Omental fat pad (tissue), 3 donors: ENCODE measurements at regions not wholly inside any gene's neighbourhood (a gene's known extent, or its start where the extent isn't known, plus 50 kb on each side); places are given as distances from the start of the nearest gene placed in this dataset.
A peak's percentile ranks its signal among the peaks of the same experiment; 100 is the strongest.

Experiments
- ATAC-seq: fragments of 150-250 bp; one replicate; pipeline ENCODE4 v1.9.1; 2016; ENCODE audit warnings: mild to moderate bottlenecking, moderate library complexity; ENCODE audit not compliant: low FRiP score
- DNase-seq: peaks from one replicate; pipeline ENCODE4 v3.0.0-alpha.2; 2019; ENCODE audit warnings: low spot score
- TF ChIP-seq, protein P1 (sequence below), 3 donors: fragments of 450-650 bp; IDR thresholded peaks; one replicate each; pipeline ENCODE4 v1.5.1; 2016 to 2017; ENCODE audit warnings: antibody characterized with exemption in 3 of 3, mild to moderate bottlenecking in 3 of 3, moderate library complexity in 2 of 3

DNA sequence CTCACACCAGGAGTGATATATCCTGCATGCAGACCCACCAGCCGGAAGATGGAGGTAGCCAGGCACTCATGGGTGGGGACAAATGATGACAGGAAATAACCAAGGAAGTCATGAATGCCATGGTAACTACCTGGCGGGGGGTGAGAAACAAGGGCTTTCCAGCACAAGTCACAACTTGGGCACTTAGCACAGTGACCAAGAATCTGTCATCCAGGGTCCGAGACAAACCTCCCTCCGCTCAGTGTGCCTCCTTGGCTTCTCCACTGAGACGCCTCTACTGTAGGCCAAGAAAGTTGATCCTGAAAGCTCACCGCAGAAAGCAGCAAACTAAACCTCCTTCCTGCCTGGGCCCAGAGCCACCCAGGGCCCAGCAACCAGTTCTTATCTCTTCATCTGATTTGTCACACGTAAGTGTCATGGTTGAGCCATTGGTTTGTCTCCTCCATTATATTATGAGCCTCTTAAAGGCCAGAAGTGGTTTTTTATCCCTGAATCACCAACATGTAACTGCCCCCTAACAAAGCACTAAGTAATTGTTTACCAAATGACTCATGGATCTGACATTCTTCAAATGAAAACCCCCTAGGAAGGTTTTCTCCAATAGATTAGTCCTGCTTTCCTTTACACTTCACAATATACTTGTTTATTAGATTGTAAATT is 84.3 kb upstream of the TAB2 start:
- ATAC-seq (peak; percentile 9), DNase-seq (no peak)
- TF ChIP-seq, protein P1, sequence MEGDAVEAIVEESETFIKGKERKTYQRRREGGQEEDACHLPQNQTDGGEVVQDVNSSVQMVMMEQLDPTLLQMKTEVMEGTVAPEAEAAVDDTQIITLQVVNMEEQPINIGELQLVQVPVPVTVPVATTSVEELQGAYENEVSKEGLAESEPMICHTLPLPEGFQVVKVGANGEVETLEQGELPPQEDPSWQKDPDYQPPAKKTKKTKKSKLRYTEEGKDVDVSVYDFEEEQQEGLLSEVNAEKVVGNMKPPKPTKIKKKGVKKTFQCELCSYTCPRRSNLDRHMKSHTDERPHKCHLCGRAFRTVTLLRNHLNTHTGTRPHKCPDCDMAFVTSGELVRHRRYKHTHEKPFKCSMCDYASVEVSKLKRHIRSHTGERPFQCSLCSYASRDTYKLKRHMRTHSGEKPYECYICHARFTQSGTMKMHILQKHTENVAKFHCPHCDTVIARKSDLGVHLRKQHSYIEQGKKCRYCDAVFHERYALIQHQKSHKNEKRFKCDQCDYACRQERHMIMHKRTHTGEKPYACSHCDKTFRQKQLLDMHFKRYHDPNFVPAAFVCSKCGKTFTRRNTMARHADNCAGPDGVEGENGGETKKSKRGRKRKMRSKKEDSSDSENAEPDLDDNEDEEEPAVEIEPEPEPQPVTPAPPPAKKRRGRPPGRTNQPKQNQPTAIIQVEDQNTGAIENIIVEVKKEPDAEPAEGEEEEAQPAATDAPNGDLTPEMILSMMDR (IDR thresholded peaks at IDR 0.05): no peak

DNA sequence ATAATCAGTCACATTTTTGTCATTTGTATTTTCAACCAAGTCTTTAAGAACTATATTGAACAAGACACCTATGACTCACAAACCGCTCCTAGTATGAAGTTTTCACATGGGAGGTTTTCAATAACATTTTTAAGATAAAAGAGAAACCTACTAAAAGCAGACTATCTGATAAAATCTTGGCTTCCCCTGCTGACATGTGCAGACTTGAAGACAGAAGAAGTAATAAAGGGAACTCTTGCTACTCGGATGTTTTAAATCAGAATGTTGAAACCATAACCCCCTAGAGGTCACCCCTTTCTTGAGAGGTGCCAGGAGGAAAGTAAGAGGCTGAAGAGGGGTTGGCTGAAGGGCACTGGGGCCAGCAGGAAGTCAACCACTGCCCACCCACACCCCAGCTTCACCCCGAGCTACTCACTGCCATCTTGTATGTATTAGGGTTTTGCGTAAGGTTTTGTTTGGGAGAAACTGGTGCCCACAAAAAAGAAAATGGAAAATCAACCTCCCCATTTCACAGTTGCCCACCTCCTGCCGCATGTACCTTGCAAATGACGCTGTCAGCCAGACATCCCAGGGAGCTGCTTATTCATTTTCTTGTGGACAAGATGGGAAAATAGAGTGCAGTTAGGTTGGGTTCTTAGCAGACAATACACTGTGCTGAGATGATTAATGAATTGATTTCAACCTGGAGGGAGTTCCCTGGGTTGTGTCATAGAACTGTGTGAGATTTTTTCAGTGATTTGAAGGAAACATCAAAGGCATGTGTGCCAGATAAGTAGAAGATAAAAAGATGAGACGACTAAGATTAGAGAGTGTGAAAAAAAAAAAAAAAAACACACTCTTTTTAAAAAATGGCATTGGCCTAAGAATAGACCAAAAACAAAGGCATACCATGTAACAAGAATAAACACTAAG is 83.2 kb upstream of the TAB2 start:
- no peak for DNase-seq
- ATAC-seq: no peak
- TF ChIP-seq, protein P1 (IDR thresholded peaks at IDR 0.05): no peak

DNA sequence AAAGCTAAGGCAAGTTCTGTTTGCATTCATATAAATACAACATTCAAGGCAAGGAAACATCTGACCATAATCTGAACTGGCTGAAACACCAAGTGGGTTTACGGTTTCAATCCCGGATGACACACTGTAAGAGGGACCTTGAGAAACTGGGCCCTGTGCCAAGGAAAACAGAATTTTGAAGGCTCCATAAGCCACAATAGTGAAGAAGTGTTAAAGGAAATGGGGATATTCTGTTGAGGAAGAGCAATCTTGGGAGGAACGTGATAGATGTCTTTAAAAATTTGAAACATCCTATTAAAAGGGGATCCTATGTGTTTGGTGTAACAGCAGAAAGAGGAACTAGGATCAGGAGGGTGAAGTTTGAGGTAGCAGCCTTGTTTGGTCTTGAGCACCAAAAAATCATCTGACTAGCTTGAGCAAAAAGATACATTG is 82.4 kb upstream of the TAB2 start:
- ATAC-seq: no peak
- no peak for DNase-seq
- TF ChIP-seq, protein P1 (IDR thresholded peaks at IDR 0.05): no peak

DNA sequence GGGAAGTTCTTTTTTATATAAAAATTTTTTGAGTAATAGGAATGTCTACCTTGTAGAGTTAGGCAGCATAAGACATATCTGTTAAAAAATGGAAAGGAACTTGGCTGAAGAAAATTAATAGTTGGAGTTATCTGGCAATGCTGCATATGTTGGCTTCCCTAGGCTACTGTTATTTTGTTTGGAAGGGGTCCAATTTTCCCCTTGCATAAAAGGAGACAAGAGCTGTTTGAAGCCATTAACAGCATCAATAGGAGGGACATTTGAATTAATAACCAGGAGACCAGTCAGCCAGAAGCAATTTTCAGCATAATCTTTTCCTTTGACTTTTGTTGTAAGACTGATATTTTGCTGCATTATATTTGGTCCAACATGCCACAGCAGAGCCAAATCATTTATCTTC is 80.9 kb upstream of the TAB2 start:
- DNase-seq: no peak
- no peak for ATAC-seq
- TF ChIP-seq, protein P1 (IDR thresholded peaks at IDR 0.05): no peak

DNA sequence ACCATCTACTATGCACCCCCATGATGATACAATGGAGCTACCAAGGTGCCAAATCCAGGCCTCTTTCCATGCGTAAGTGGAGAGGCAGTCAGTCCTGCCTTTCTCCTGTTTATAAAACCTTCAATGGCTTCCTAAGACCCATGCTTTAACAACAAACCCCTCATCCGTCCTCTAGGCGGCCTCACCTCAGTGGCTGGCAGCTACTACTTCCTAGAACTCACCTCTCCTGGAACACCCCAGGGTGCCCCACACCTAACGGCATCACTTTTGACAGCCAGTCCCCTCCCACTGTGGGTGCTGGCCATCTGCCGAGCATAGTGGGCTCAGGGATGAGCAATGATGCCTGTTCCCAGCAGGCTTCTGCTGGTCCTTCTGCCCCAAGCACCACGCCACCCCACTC is 80.0 kb upstream of the TAB2 start:
- ATAC-seq: no peak
- TF ChIP-seq, protein P1 (IDR thresholded peaks at IDR 0.05): no peak

DNA sequence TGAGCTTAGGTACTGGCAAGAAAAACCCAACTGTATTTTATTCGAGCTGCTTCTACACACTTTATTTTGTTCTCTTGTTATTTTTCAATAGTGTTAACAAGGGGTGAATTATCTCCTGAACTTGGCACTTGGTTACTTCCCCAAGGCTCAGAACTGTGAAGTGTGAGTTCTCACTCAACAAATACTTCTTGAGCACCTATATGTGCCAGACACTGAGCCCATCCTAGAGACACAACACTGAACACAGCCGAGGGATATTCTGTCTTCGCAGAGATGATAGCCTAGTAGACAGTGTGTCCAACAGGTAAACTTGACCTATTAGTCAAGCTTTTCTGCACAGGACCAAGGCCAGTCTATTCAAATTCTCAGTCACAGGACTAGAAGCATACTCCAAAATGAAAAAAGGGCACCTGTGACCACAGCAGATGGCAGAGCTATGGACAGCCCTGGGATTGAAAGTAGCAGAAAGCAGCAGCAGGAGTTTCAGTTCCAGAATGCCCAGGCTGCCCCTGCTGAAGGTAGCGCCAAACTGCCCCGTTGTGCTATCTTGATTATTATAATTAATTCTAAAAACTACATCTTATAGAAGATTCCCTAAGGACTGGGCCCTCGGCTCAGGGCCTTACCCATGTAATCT is 77.8 kb upstream of the TAB2 start:
- DNase-seq: no peak
- no peak for ATAC-seq

More for the DNA sequence above, 80.0 kb upstream of the TAB2 start:
- DNase-seq: no peak

More for the DNA sequence above, 77.8 kb upstream of the TAB2 start:
- TF ChIP-seq, protein P1 (IDR thresholded peaks at IDR 0.05): no peak
